ENCODE measurements at regions not wholly inside any gene's neighbourhood (a gene's known extent, or its start where the extent isn't known, plus 50 kb on each side); places are given as distances from the start of the nearest gene placed in this dataset.
A peak's percentile ranks its signal among the peaks of the same experiment; 100 is the strongest.
"Not testable (repeated sequence)": the region's sequence is repeated elsewhere in the genome, so short reads cannot be mapped to it uniquely, and the experiment has no call there.

DNA sequence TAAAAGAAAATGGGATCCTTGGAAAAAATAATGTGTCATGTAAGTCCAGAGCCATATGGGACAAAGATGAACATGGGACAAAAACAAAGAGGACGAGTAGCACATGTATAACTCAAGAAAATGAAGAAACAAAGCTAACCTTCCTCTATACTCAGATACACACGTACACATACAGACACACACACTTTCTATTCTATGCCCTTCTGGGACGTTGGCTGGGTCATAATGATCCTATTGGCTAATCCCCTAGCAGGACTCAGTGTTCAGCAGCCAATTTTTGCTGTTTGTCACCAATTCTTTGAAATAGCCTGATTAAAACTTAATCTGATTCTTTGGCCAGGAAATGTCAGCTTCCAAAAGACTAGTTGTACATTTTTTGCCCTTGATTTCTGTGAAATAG, 189.4 kb upstream of the FOXG1 start:
- DNase-seq, result no peak

DNA sequence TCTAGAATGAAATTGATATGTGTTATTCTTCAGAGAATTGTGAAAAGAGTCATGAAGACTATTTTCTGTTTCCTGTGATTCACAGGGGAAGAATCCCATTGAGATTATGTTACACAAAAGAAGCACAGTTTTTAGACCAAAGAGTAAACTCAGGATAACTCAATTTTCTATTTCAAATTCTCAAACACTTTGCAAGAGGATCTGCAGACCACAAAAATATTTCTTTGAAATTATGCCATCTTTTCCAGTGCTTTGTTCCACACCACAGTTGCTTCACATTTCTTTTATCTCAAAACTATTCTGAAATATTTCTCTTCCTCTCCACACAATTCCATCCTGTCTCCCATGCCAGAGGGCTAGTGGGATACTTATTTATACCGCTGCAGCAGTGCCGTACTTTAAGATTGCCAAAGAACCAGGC, 188.9 kb upstream of the FOXG1 start:
- no peak for DNase-seq

DNA sequence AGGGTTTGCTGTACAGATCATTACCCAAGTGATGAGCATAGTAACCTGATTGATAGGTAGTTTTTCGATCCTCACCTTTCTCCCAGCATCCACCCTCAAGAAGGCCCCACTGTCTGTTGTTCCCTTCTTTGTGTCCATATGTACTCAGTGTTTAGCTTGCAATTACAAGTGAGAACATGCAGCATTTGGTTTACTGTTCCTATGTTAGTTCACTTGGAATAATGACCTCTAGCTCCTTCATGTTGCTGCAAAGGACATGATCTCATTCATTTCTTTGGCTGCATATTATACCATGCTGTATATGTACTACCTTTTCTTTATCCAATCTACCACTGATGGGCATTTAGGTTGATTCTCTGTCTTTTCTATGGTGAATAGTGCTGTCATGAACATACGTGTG, 181.6 kb upstream of the FOXG1 start:
- no peak for DNase-seq

DNA sequence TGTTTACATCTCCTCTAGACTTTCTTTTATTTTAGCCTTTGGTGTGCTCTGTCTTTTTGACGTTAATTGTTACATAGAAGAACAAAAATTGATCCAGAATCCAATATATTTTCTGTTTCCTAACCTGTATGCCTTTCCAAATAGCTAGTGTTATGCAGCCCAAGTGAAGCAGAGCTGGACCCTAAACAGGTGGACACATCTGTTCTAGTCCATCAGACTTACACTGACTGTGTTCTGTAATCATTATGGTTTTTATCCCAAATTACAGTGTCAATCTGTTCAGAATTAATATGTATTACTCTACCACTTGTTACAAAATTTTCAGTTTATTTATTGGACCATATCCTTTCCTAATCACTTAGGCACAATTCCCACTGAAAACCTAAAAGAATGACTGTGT, 176.8 kb upstream of the FOXG1 start:
- no peak for DNase-seq

DNA sequence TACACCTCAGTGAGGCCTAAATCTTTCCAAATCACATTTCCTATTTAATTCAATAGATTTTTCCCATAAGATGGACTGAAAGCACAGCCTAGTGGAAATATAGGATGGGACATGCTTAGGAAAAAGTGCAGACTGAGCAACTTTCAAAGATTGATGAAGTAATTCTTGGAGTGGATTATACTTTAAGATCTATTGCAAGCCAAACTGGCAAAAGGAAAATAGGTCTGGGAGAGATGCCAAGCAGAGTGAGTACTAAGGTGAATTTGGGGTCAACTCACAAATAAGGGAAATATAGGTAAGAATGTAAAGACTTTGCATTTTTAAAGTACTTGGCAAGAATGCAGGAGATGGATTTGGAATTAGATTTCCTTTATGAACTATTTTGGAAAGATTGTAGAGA, 170.2 kb upstream of the FOXG1 start:
- no peak for DNase-seq

DNA sequence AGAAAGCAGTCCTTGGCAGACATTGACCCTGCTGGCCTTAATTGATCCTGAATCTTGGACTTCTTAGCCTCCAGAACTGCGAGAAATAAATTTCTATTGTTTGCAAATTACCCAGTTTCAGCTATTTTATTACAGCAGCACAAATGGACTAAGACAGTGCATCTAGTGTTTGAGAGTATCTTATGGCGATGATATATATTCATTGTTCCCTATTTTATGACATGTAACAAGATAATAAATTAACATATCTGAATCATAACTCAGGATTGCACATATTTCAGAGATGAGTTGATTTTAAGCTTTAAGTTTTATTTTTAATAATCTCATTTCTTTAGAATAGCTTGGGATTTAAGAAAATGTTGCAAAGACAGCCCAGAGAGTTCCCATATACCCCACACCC, 167.4 kb upstream of the FOXG1 start:
- DNase-seq, result no peak

DNA sequence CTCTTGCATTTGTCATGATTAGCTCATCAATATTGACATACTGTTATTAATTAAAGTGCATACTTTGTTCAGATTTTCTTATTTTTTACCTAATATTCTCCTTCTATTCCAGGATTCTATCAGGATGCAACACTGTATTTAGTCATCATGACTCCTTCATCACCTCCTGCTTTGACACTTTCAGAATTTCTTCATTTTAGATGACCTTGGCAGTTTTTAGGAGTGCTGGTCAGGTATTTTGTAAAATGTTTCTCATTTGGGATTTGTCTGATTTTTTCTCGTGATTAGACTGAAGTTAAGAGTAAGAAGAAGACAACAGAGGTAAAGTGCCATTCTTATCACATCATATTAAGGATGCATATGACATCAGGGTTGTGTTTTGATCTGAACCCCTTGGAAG, 167.0 kb upstream of the FOXG1 start:
- no peak for DNase-seq

DNA sequence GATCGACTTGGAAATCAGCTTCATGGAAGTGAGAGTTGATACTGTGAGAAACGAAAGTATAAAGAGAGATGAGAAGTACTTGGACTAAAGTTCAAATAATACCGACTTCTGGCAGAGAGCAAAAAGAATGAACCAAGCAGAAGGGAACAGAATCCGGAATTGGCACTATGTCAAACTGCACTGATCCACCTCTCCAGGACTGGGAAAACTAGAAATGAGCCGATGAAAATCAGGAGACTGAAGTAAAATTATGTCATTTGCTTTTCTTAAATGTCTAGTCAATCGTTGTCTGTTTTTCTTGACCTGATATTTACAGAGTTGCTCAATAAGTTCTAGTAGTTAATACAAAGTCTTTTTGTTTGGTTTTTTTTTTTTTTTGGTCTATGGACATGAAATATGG, 163.0 kb upstream of the FOXG1 start:
- DNase-seq, result no peak

DNA sequence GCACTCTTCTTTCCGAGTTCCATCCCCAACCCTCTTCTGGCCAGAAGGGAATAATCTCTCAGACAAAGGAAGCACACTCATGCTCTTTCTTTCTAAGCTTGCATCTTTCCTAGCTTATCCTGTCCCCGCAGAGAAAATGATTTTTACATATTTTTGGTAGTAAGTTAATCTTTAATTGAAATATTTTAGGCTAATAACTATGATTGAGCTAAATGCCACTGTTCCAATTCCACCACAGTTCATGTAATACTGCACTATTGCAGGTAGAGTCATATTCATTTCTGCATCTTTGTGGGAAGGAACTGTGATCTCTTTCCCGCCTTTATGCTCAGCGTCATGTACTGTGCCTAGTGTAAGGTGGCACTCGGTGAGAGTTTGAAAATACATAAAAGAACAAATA, 158.9 kb upstream of the FOXG1 start:
- no peak for DNase-seq

DNA sequence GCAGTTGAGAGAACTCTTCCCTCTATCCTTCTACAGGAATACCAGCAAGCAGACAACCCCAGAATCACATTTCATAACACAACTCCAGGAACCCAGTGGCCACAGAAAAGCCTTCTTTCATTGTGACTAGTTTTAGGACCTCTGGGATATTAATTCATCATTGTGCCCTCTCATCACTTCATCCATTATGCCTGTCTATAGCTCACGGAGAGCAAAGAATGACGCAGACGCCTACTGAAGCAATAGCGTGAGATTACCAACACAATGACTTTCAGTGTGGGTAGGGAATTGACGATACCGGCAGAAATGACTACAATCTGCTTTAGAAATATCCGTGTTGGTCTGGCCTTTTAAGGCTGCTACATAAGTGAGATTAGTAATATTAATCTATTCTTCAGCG, 158.1 kb upstream of the FOXG1 start:
- no peak for DNase-seq

DNA sequence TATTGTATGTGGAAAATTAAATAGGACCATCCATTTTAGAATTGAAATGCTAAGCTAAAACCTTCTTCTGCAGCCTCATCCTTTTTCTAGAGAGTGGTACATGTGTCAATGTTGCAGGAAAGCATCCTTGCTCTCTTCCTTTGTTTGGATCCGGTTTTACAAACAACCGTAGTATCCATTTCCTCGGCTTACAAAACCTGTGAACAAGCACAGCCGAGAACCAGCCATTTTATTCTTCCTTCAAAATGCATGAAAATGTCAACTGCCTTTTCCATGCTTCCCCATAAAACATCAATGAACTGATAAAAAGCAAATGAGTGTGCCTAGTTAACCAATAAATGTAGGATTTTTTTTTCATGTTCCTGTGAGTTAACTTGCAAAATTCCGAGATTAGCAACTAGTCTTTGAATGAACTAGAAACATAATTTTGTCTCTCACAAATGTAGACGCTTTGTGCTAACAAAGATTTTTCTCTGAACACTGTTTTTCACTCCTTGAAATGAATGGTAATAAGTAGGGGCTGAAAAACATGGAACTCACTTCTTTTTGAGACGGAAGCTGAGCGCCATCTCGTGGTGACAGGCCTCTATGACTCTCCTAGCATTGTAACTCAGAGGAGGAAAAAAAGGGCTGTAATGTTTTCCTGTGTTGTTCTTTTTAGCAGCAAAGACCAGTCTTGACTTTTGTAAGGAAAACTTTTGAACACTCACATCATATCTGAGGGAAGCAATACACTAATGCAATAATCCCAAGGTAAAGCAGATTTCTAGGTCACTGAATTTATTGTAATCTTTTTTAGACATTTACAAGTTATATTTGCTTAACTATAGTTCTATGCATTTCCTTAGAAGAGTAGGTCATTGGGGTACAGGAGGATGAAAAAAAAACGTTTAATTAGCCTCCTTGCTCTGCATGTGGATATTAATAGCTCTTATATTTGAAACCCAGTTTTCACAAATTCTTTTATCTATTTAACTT, 157.4 kb upstream of the FOXG1 start:
- DNase-seq, result peak; percentile 70

DNA sequence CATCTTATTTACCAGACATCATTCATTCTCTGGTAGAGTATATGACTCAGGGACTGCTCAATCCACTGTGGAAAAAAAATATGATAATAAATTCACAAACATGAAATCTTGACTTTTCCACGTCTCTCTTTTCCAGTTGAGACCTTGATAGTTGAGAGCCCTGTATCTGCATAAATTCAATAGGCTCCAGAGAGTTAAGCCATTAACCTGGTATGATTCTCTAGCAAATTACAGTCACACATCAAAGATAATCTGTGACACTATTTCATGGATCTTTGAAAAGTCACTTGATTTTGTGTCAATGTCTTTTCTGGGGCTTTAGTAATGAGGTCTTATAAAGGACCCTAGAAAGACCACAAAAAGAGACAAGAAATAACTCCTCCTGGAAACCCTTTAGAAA, 154.2 kb upstream of the FOXG1 start:
- no peak for DNase-seq

DNA sequence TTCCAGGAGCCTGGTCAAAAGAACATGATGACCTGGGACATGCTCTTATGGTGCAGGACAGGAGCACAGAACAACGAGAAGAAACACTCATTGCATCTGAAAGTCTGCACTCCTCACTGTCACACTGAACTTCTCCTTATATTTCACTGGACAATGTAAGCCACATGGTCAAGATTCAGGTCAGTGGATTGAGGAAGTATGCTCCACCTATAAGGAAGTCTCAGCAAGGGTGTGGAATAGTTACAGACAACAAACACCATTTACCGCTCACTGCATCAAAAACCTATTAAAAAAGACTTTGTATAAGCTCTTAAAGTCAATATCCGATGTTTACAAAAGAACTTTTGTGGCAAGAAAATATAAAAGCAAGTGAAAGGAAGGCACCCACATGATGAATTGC, 153.1 kb upstream of the FOXG1 start:
- DNase-seq, result no peak

DNA sequence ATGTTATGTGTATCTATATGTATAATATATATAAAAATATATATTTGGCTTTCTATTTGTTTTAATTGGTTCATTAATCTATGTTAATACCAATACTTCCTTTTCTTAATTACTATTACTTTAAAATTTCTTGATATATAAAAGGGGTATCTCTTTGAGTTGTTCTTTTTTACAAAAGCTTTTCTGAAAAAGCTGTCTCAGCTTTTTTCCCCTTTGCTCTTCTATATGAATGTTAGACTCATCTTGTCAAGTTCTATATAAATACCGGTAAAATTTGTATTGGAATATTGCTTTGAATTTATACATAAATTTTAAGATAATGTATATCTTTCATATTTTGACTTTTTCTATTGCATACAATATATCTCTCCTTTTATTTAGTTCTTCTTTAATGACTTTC, 139.8 kb upstream of the FOXG1 start:
- no peak for DNase-seq

DNA sequence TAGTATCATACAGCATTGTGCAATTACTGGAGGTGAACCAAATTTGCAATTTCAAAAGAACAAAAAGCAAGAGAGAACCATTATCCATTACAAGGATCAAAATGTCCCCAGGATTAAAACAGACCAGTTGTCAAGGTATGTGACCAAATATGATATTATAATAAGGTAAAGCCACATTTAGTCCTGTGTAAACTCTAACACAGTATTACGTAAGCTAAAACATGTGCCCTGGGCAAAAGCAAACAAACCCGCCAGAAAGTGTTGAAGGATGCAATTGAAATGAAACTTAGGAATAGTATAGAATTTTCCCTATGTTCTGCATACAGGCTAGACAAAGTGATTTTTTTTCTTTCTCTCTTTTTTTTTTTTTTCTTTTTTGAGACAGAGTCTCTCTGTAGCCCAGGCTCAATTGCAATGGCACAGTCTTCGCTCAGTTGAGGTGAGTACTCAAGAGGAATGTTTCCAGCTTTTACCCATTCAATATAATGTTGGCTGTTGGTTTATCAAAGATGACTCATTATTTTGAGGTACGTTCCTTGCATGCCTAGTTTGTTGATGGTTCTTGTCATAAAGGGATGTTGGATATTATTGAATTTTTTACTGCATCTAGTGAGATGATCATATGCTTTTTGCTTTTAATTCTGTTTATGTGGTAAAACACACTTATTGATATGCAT, 137.1 kb upstream of the FOXG1 start:
- DNase-seq, result no peak

DNA sequence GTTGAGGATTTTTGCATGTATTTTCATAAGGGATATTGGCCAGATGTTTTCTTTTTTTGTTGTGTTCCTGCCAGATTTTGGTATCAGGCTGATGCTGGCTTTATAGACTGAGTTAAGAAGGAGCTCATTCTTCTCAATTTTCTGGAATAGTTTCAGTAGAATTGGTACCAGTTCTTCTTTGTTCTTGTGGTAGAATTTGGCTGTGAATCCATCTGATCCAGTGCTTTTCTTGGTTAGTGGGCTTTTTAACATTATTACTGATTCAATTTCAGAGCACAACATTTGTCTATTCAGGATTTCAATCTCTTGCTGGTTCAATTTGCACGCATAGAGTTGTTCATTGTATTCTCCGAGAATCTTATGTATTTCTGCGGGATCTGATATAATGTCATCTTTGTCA, 136.5 kb upstream of the FOXG1 start:
- DNase-seq, result no peak

DNA sequence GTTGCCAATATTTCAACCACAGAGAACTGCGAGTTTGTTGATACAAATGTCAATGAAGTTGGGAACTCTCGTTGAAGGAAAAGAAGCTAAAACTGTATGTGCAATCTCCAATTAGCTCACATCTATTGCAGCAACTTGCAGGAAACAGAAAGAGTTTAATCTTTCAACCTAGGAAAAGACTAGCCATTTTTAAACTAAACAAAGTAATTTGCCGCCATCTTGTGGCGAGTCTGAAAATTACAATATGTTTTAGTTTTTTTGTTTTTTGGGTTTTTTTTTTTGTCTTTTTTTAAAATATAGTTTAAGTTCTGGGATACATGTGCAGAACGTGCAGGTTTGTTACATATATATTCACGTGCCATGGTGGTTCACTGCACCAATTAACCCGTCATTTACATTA, 131.2 kb upstream of the FOXG1 start:
- DNase-seq, result peak; percentile 47

DNA sequence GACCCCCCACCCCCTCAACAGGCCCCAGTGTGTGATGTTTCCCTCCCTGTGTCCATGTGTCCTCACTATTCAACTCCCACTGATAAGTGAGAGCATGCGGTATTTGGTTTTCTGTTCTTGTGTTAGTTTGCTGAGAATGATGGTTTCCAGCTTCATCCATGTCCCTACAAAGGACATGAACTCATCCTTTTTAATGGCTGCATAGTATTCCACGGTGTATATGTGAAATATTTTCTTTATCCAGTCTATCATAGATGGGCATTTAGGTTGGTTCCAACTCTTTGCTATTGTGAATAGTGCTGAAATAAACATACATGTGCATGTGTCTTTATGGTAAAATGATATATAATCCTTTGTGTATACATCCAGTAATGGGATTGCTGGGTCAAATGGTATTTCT, 130.8 kb upstream of the FOXG1 start:
- DNase-seq, result not testable (repeated sequence)

DNA sequence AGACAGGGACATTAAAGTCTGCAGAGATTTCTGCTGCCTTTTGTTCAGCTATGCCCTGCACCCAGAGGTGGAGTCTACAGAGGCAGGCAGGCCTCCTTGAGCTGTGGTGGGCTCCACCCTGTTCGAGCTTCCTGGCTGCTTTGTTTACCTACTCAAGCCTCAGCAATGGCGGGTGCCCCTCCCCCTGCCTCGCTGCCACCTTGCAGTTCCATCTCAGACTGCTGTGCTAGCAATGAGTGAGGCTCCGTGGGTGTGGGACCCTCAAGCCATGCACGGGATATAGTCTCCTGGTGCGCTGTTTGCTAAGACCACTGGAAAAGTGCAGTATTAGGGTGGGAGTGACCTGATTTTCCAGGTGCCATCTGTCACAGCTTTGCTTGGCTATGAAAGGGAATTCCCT, 125.4 kb upstream of the FOXG1 start:
- DNase-seq, result not testable (repeated sequence)

DNA sequence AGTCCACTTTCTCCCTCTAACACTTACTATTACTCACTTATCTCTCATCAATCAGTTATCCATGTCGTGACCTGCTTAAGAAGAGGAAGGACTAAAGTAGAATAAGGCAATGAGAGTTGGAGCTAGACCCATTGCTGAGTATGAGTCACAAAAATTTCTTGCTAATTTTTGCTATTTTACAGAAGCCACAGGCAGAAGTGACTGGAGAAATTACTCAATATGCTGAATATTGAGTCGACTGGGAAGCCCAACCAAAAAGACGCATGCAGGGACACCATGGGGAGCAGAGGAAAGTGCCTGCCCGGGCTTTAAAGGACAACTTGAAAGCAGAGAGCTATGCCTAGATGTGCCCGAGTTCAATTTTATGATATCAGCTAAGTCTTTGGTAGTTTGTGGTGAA, 115.4 kb upstream of the FOXG1 start:
- DNase-seq, result no peak

DNA sequence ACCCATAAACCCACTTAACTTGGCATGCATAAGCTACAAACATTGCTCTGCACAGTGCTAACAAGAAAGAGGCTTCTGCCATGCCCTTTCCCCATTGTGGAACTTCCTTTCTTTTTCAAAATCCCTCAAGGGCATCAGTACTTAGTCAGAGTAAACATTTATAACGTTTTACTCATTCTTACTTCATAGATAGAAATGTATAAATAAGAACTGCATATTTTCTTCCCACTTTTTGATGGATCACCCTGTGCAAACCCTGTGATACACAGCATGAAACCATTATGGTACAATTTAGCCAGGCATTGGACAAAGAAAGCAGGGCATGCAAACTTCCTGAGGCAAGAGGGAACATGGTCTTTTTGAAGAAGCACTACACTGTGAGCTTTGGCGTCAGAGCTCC, 113.8 kb upstream of the FOXG1 start:
- DNase-seq, result no peak

DNA sequence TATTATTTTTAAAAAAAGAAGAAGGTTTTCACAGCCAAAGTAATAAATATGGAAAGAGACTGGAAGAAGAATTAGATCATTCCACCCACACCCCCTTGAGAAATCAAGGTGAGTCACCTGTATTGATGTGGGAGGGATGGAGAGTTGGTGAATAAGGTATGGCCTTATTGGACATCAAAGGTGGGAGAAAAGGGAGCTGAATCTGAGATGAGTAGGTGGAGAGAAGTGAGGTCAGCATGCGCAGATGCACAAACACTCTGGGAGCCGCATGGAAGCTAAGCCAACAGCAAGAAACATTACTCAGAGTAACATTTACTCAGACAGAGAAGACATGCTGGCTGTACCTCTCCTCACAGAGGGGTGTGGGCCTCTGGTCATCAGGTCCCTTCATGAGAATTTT, 113.1 kb upstream of the FOXG1 start:
- no peak for DNase-seq

DNA sequence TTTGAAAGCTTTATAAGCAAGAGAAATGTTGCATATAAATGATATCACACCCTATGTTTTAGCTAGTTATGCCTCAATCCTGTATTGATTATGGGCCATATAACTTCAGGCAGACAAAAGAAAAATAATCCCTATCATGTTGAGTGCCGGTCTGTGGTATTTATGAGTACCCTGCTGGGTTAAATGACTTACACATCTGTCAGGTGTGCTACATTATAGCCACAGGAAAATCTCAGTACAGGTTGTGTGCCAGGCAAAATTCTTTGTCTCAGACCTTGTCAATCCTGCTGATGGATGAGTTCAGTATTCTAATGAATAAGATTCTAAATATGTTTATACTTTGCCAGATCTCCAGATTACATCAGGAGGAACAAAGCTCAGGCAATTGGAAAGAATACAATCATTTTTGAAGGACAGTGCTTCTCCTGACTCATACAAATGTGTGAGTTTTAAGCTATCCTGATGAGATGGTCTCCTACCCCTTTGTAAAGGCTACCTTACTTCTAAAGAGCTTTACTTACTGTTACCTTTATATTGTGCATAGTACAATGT, 109.8 kb upstream of the FOXG1 start:
- DNase-seq, result no peak

DNA sequence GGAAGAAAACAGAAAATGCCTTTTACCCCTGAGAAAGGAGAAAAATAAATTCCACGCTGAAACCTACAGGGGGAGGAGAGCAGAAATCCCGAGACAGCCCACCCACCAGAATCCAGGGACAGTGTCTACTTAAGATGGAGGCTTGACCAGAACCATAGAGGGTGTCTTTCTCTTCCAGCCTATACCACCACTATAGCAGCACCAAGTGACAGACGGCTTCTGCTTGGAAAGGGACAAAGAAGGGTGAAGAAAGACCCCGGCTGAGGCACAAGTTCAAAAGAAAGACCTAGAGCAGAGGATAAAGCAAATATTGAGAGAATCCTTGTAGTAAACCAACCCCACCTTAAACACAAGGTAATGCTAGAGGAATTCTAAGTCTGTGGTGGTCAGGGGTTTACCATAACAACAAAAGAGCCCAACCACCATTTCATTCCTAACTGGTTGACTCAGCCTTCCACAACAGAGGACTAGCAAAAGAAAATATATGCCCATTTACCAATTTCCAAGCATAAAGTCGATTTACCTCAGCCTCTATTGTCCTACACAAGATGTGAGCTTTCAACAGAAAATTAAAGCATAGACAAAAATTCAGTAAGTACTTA, 105.3 kb upstream of the FOXG1 start:
- DNase-seq, result no peak

All from hematopoietic multipotent progenitor cell treated with erythropoietin and hydrocortisone succinate and interleukin-3 and kit ligand, for 6 days (in vitro differentiated cells).